Mucosa of descending colon (tissue), 3 donors: ENCODE measurements at regions not wholly inside any gene's neighbourhood (a gene's known extent, or its start where the extent isn't known, plus 50 kb on each side); places are given as distances from the start of the nearest gene placed in this dataset.

Source experiments
- ATAC-seq: fragments of 200-7000 bp; cut with Tn5 transposase; one replicate; pipeline ENCODE4 v1.9.1; 2020; ENCODE audit warnings: mild to moderate bottlenecking, moderate library complexity
- DNase-seq, 3 donors: peaks; one replicate each; pipeline ENCODE4 v3.0.0-alpha.2; 2020
- H3K36me3 ChIP-seq: fragments of 200-600 bp; one replicate; pipeline ENCODE4 v1.8.0; 2021; ENCODE audit warnings: low read depth, mild to moderate bottlenecking
- H3K4me1 ChIP-seq: fragments of 200-600 bp; one replicate; pipeline ENCODE4 v1.8.0; 2021; ENCODE audit warnings: low read depth, mild to moderate bottlenecking
- H3K4me3 ChIP-seq: fragments of 200-600 bp; one replicate; pipeline ENCODE4 v1.8.0; 2021; ENCODE audit warnings: mild to moderate bottlenecking
- H3K9me3 ChIP-seq: fragments of 200-600 bp; one replicate; pipeline ENCODE4 v1.8.0; 2021; ENCODE audit warnings: mild to moderate bottlenecking
- intact Hi-C, 2 donors: fragments of 100-400 bp; cut with DNase I in 1 of 2; cut with micrococcal nuclease in 1 of 2; formaldehyde crosslinking; loops; one replicate each; pipeline versions ENCODE4 v1.11.0 to v1.11.1; 2022; cut with DNase I, micrococcal nuclease
- TF ChIP-seq, protein P1 (sequence below): fragments of 200-600 bp; IDR thresholded peaks from one replicate; pipeline ENCODE4 v1.8.0; 2022; ENCODE audit warnings: antibody characterized with exemption, mild to moderate bottlenecking
- donor health status: DM: no; HTN: no; CAD: no; lungs with moderate emphysema.
- donor health status: DM: no; HTN: no; CAD: no.
- donor health status: DM: no; HTN: yes; CAD: no.

DNA sequence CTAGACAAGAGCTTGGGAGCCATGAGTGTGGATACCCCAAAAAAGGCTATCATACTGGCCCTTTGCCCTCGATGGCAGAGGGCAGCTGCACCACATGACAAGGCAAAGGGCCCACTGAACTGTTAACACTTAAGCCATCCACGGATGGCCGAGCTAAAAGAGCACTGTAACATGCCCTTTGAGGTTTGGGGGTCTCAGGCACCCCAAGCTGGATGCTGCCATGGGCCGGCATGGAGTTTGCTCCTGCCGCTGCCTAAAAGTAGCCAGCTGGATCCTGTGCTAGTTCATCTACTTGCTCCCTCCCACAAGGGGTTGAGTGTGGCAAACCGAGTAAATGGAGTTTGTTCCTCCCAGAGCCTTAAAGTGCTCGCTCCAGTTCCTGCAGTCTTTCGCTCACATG lies 383.2 kb upstream of the LRRC4C start:
- DNase-seq = no peak
- intact Hi-C loops = no loop called here

DNA sequence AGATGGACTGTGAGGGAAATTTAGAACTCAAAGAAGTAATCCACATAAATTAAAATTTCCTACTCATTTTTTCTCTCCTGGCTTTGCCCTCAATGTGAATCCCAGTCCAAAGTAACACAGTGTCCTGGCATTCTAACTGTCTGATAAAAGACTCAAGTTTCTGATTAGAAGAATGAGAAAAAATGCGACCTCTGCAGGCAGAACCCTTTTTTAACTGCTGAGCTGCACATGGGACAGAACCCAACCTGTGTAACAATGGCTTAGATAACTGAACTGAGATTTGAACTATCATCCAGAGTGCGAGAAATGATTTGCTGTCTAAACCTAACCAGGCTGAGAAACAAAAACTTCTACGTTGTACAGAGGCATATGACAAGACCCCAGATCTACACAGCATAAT lies 385.6 kb upstream of the LRRC4C start:
- H3K36me3 ChIP-seq = no peaks in the 10 kb centered on the region
- TF ChIP-seq, protein P1, sequence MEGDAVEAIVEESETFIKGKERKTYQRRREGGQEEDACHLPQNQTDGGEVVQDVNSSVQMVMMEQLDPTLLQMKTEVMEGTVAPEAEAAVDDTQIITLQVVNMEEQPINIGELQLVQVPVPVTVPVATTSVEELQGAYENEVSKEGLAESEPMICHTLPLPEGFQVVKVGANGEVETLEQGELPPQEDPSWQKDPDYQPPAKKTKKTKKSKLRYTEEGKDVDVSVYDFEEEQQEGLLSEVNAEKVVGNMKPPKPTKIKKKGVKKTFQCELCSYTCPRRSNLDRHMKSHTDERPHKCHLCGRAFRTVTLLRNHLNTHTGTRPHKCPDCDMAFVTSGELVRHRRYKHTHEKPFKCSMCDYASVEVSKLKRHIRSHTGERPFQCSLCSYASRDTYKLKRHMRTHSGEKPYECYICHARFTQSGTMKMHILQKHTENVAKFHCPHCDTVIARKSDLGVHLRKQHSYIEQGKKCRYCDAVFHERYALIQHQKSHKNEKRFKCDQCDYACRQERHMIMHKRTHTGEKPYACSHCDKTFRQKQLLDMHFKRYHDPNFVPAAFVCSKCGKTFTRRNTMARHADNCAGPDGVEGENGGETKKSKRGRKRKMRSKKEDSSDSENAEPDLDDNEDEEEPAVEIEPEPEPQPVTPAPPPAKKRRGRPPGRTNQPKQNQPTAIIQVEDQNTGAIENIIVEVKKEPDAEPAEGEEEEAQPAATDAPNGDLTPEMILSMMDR = no peak
- no peaks in the 10 kb centered on the region for H3K4me1 ChIP-seq
- no peak for ATAC-seq
- DNase-seq = peak in 1 of 3 donors; percentile 5
- intact Hi-C loops = no loop called here
- H3K9me3 ChIP-seq = peaks cover 24% of the 10 kb centered on the region
- H3K4me3 ChIP-seq = no peak overlapping the region

More for the DNA sequence above, 383.2 kb upstream of the LRRC4C start:
- Histone ChIP-seq H3K36me3 (no peaks in the 10 kb centered on the region), H3K9me3 (peaks cover 24% of the 10 kb centered on the region), H3K4me3 (no peak overlapping the region), H3K4me1 (no peaks in the 10 kb centered on the region)
- TF ChIP-seq, protein P1 = no peak
- ATAC-seq = no peak

DNA sequence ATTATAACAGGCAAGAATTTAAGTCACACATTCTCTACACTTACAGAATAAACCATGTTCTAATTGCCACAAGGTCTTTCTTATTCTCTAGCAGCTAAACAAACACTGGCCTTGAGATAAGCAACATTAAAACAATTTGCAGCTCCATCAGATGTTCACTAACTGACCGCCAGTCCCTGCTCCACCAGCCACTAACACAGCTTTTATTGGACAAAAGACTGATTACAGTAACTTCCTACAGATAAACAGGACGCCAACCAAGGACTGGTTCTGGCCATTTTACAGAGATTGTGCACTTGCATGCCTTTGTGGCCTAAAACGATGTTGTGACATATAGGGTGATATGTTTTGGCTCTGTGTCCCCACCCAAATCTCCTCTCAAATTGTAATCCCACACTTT lies 388.9 kb upstream of the LRRC4C start:
- no peaks in the 10 kb centered on the region for H3K36me3 ChIP-seq
- intact Hi-C loops = no loop called here
- no peak for ATAC-seq
- TF ChIP-seq, protein P1 = no peak
- no peak overlapping the region for H3K4me3 ChIP-seq
- H3K4me1 ChIP-seq = no peaks in the 10 kb centered on the region
- peaks cover 8% of the 10 kb centered on the region for H3K9me3 ChIP-seq
- DNase-seq = no peak

DNA sequence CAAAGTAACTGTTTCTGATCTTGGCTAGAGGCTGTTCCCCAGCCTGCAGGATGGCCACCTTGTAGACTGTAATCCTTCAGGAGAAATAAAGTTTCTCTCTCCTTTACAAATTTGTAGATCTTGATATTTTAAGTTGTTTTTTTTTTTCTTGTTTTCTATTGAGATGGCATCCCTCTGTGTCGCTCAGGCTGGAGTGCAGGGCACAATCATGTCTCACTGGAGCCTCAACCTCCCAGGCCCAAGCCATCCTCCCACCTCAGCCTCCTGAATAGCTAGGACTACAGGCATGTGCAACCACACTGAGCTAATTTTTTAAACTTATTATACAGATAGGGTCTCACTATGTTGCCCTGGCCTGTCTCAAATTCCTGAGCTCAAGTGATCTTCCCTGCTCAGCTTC lies 389.8 kb upstream of the LRRC4C start:
- ATAC-seq (no peak), DNase-seq (no peak)
- H3K4me1 ChIP-seq = no peaks in the 10 kb centered on the region
- H3K4me3 ChIP-seq = no peak overlapping the region
- H3K36me3 ChIP-seq = no peaks in the 10 kb centered on the region
- TF ChIP-seq, protein P1 = no peak
- intact Hi-C loops = no loop called here
- H3K9me3 ChIP-seq = peaks cover 8% of the 10 kb centered on the region

DNA sequence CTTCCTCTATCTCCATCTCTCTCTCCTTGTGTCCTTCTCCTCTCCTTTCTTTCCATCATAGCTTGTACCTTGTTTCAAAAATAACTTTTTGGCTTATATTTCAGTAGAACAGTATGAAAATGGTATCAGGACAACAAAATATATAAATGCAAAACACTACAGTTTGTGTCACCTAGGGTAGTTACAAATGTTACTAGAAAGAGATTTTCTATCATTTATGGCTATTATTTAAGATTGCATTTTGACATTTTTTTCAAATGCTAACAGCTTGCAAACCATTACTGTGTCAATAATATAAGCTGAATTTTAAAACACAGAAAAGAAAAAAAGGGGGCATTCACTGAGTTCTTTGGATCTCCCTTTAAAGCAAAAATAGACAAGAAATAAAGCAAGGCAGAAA lies 392.3 kb upstream of the LRRC4C start:
- DNase-seq (no peak), ATAC-seq (no peak)
- Histone ChIP-seq H3K9me3 (peaks cover 8% of the 10 kb centered on the region), H3K36me3 (no peaks in the 10 kb centered on the region), H3K4me3 (no peak overlapping the region), H3K4me1 (no peaks in the 10 kb centered on the region)
- TF ChIP-seq, protein P1 = no peak
- intact Hi-C loops = no loop called here

DNA sequence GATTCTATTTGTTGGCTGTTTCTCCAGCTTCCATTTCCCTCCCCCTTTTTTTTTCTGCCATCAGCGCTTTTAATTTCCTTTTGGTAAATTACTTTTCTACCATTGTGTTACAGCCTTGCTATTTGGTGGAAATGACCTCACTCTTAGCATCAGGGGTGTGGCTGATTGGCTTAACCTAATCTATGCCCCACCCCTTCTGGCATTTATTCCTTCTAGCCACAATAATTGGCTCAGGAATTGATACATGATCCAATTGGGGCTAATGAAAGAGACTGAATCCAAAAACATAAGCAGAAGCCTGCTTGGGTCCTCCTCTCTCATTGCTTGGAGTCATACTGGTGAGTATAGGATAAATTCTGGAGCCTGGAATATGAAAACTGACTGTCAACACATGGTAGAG lies 402.4 kb upstream of the LRRC4C start:
- intact Hi-C loops = no loop called here
- ATAC-seq (no peak), DNase-seq (no peak)
- no peaks in the 10 kb centered on the region for H3K4me1 ChIP-seq
- H3K9me3 ChIP-seq = no peaks in the 10 kb centered on the region
- H3K36me3 ChIP-seq = no peaks in the 10 kb centered on the region
- H3K4me3 ChIP-seq = no peak overlapping the region
- TF ChIP-seq, protein P1 = no peak
